ENCODE measurements at regions not wholly inside any gene's neighbourhood (a gene's known extent, or its start where the extent isn't known, plus 50 kb on each side); places are given as distances from the start of the nearest gene placed in this dataset.
"Not testable (repeated sequence)": the region's sequence is repeated elsewhere in the genome, so short reads cannot be mapped to it uniquely, and the experiment has no call there.

- H3K4me3 Mint-ChIP-seq, result no peak overlapping the region
- no peaks in the 10 kb centered on the region for H3K27me3 Mint-ChIP-seq
- H3K9me3 Mint-ChIP-seq, result peaks cover 0 to 3% (median 0%) of the 10 kb centered on the region in 3 donors
- H3K27ac Mint-ChIP-seq, result no peak overlapping the region
- no peaks in the 10 kb centered on the region for H3K36me3 Mint-ChIP-seq
- no peaks in the 10 kb centered on the region for H3K4me1 Mint-ChIP-seq
Observed at GRCh38 chr20:55139173-55139765, 663.9 kb downstream of the DOK5 start.

GRCh38 chr20:55135923-55136322, 660.5 kb downstream of the DOK5 start:
- Mint-ChIP-seq H3K4me3 (no peak overlapping the region), H3K27ac (no peak overlapping the region), H3K4me1 (no peaks in the 10 kb centered on the region), H3K27me3 (no peaks in the 10 kb centered on the region), H3K36me3 (no peaks in the 10 kb centered on the region), H3K9me3 (peaks cover 0 to 3% (median 0%) of the 10 kb centered on the region in 3 donors)

DNA sequence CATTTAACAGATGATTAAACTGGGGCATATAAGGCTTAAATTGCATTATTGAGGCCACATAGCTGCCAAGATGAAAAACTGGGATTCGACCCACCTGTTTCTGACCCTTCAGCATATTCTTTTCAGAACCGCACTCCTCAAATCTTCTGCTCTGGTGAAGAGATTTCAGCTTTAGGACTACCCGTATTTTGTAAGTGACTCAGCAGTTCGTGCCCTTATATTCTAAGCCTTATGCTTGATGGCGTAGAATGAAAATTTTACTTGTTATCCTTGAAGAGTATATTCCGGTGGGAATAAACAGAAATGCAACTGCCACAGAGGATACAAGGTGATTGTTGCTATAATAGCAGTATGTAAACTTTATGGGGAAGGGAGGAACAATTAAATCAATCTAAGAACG, 657.1 kb downstream of the DOK5 start:
- Mint-ChIP-seq H3K4me3 (no peak overlapping the region), H3K36me3 (no peaks in the 10 kb centered on the region), H3K9me3 (peaks cover 0 to 6% (median 0%) of the 10 kb centered on the region in 3 donors), H3K4me1 (no peaks in the 10 kb centered on the region), H3K27me3 (no peaks in the 10 kb centered on the region), H3K27ac (no peak overlapping the region)

DNA sequence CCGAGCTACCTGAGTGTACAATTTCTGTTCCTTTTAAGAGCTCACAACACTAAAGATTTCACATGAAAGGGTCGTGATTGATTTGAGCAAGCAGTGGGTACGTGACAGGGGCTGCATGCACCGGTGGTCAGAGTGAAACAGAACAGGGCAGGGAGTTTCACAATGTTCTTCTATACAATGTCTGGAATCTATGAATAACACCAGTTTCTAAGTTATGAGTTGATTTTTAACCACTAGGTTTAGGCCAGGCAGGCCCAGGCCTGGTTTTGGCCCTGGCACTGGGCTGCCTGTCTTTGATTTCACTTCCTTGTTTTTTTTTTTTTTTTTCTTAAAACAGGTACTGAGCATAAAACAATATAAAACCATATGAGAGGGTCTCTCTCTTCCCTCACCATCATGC, 642.2 kb downstream of the DOK5 start:
- peak overlapping the region in 1 of 3 donors; percentile 33 for H3K27ac Mint-ChIP-seq
- H3K4me3 Mint-ChIP-seq, H3K9me3 Mint-ChIP-seq, H3K4me1 Mint-ChIP-seq, H3K36me3 Mint-ChIP-seq, H3K27me3 Mint-ChIP-seq: not testable (repeated sequence)

DNA sequence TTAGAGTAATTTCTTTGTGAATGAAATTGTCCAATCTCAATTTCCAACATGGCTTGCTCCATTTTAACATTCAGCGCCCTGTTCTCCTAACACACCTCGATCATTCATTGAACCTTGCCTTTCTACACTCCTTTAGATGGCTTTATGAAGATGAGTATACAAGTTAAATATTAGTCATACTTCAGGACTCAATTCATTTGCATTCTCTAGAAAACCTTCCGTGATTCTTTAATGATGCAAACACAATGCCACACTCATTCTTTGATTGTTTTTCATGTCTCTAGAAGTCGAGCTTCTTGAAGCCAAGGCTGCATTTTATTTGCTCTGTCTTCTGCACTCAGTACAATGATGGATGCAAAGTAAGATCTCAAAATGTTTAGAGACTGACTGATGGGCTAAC, 641.2 kb downstream of the DOK5 start:
- H3K4me1 Mint-ChIP-seq, result no peaks in the 10 kb centered on the region
- H3K27ac Mint-ChIP-seq, result no peak overlapping the region
- H3K27me3 Mint-ChIP-seq, result no peaks in the 10 kb centered on the region
- peaks cover under 1% of the 10 kb centered on the region for H3K36me3 Mint-ChIP-seq
- no peak overlapping the region for H3K4me3 Mint-ChIP-seq
- H3K9me3 Mint-ChIP-seq, result peaks cover 0 to 4% (median 3%) of the 10 kb centered on the region in 3 donors

GRCh38 chr20:55103188-55103587, 627.8 kb downstream of the DOK5 start:
- no peaks in the 10 kb centered on the region for H3K27me3 Mint-ChIP-seq
- no peaks in the 10 kb centered on the region for H3K4me1 Mint-ChIP-seq
- H3K27ac Mint-ChIP-seq, result no peak overlapping the region
- no peak overlapping the region for H3K4me3 Mint-ChIP-seq
- H3K36me3 Mint-ChIP-seq, result peaks cover 1% of the 10 kb centered on the region
- peaks cover 5 to 23% (median 9%) of the 10 kb centered on the region in 3 donors for H3K9me3 Mint-ChIP-seq

- no peak overlapping the region for H3K4me3 Mint-ChIP-seq
- no peaks in the 10 kb centered on the region for H3K36me3 Mint-ChIP-seq
- peaks cover 0 to 8% (median 1%) of the 10 kb centered on the region in 3 donors for H3K9me3 Mint-ChIP-seq
- H3K27me3 Mint-ChIP-seq, result no peaks in the 10 kb centered on the region
- no peaks in the 10 kb centered on the region for H3K4me1 Mint-ChIP-seq
- no peak overlapping the region for H3K27ac Mint-ChIP-seq
Observed at GRCh38 chr20:55099251-55099650, 623.9 kb downstream of the DOK5 start.

- no peaks in the 10 kb centered on the region for H3K4me1 Mint-ChIP-seq
- H3K27me3 Mint-ChIP-seq, result no peaks in the 10 kb centered on the region
- H3K27ac Mint-ChIP-seq, result no peak overlapping the region
- H3K9me3 Mint-ChIP-seq, result peaks cover 0 to 6% (median 1%) of the 10 kb centered on the region in 3 donors
- H3K36me3 Mint-ChIP-seq, result no peaks in the 10 kb centered on the region
- H3K4me3 Mint-ChIP-seq, result no peak overlapping the region
Observed at GRCh38 chr20:55097621-55098020, 622.2 kb downstream of the DOK5 start.

DNA sequence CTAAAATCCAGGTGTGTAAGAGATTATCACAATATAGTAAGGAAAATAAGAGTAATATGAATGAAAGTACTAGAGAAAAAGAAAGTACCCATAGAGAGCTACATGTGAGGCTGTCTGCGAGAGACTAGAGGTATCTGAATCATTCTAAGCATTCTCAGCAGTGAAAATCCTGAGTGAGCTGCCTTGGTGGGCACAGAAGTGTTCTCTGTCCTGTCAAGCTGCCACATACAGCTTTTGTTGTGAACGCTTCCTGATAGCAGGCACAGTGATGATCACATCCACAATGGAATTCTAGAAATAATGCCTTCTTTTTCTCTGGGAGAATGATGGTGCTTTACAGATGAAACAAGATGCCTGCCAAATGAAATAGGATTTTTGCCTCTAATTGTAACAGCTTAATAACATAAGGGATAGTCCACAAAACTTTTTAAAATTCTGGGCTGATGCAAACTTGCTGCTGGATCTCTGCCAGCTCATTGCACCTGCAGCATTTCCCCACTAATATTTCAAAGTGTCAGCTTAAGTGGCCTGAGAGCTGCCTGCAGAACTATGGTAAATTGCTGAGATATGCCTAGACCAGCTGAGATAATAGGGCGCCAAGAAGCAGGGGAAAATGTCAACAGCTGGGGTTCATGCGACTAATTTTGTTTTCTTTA, 620.5 kb downstream of the DOK5 start:
- Mint-ChIP-seq H3K27ac (no peak overlapping the region), H3K9me3 (peaks cover 0 to 6% (median 4%) of the 10 kb centered on the region in 3 donors), H3K36me3 (no peaks in the 10 kb centered on the region), H3K27me3 (no peaks in the 10 kb centered on the region), H3K4me1 (no peaks in the 10 kb centered on the region), H3K4me3 (no peak overlapping the region)

DNA sequence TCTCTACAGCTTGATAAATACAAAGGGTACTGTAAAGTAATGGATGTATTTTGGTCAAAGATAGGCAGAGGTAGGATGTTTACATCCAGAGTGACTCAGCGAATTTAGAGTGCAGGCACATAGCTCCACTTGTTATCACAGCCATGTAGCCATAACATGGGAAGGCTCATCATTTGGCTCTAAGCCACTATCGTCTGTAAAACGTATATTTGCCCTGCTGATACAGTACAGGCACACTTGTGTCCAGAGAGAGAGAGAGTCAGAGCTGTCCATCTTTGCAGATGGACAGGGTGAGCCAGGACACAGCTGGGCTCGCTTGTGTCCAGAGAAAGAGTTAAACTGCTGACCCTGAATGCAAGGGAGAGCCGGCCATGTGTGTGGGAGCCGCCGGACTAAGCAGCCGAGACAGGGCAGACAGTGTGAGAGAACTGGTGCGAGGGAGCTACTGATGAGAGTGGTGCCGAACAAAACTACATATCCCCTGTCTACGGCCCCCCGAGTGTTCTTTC, 619.0 kb downstream of the DOK5 start:
- Mint-ChIP-seq H3K27ac (no peak overlapping the region), H3K27me3 (no peaks in the 10 kb centered on the region)

GRCh38 chr20:55090286-55090685, 614.9 kb downstream of the DOK5 start:
- no peak overlapping the region for H3K4me3 Mint-ChIP-seq
- peaks cover 2 to 9% (median 6%) of the 10 kb centered on the region in 3 donors for H3K9me3 Mint-ChIP-seq
- no peaks in the 10 kb centered on the region for H3K36me3 Mint-ChIP-seq
- H3K4me1 Mint-ChIP-seq, result no peaks in the 10 kb centered on the region
- no peaks in the 10 kb centered on the region for H3K27me3 Mint-ChIP-seq
- no peak overlapping the region for H3K27ac Mint-ChIP-seq

More for the DNA sequence above, 619.0 kb downstream of the DOK5 start:
- H3K36me3 Mint-ChIP-seq, result no peaks in the 10 kb centered on the region
- H3K9me3 Mint-ChIP-seq, result peaks cover 0 to 6% (median 4%) of the 10 kb centered on the region in 3 donors
- H3K4me3 Mint-ChIP-seq, result no peak overlapping the region
- no peaks in the 10 kb centered on the region for H3K4me1 Mint-ChIP-seq

GRCh38 chr20:55086421-55086820, 611.0 kb downstream of the DOK5 start:
- Mint-ChIP-seq H3K36me3 (no peaks in the 10 kb centered on the region), H3K27ac (no peak overlapping the region), H3K9me3 (peaks cover 4 to 7% (median 6%) of the 10 kb centered on the region in 3 donors), H3K27me3 (no peaks in the 10 kb centered on the region), H3K4me1 (no peaks in the 10 kb centered on the region), H3K4me3 (no peak overlapping the region)

DNA sequence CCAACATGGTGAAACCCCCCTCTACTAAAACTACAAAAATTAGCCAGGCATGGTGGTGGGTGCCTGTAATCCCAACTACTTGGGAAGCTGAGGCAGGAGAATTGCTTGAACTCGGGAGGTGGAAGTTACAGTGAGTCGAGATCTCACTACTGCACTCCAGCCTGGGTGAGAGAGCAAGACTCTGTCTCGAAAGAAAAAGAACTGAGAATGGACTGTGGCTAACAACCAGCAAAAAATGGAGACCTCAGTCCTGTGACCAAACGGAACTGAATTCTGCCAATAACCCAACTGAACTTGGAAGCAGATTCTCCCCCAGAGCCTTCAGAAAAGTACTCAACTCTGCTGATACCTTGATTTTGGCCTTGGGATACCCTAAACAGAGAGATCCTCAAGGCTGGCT, 604.5 kb downstream of the DOK5 start:
- no peaks in the 10 kb centered on the region for H3K27me3 Mint-ChIP-seq
- no peak overlapping the region for H3K27ac Mint-ChIP-seq
- peaks cover 4 to 11% (median 5%) of the 10 kb centered on the region in 3 donors for H3K9me3 Mint-ChIP-seq
- no peaks in the 10 kb centered on the region for H3K36me3 Mint-ChIP-seq
- no peaks in the 10 kb centered on the region for H3K4me1 Mint-ChIP-seq
- H3K4me3 Mint-ChIP-seq, result no peak overlapping the region

GRCh38 chr20:55074266-55074840, 599.0 kb downstream of the DOK5 start:
- H3K27me3 Mint-ChIP-seq, H3K36me3 Mint-ChIP-seq, H3K4me1 Mint-ChIP-seq, H3K4me3 Mint-ChIP-seq: not testable (repeated sequence)
- Mint-ChIP-seq H3K27ac (peak overlapping the region in 1 of 3 donors; percentile 86), H3K9me3 (peaks cover 3 to 20% (median 9%) of the 10 kb centered on the region in 3 donors)

GRCh38 chr20:55070001-55070400, 594.6 kb downstream of the DOK5 start:
- Mint-ChIP-seq H3K36me3 (no peaks in the 10 kb centered on the region), H3K4me1 (no peaks in the 10 kb centered on the region), H3K9me3 (peaks cover 3 to 11% (median 8%) of the 10 kb centered on the region in 3 donors), H3K4me3 (no peak overlapping the region), H3K27ac (no peak overlapping the region), H3K27me3 (no peaks in the 10 kb centered on the region)
